ENCODE measurements at regions not wholly inside any gene's neighbourhood (a gene's known extent, or its start where the extent isn't known, plus 50 kb on each side); places are given as distances from the start of the nearest gene placed in this dataset.

GRCh38 chr21:38036016-38036415 lies 119.8 kb upstream of the KCNJ6 start:
- no peak for TF ChIP-seq CTCF (IDR thresholded peaks at IDR 0.05)
- no peak for TF ChIP-seq POLR2AphosphoS5 (IDR thresholded peaks at IDR 0.05)
